H7 (cell line): ENCODE measurements at regions not wholly inside any gene's neighbourhood (a gene's known extent, or its start where the extent isn't known, plus 50 kb on each side); places are given as distances from the start of the nearest gene placed in this dataset.
A peak's percentile ranks its signal among the peaks of the same experiment; 100 is the strongest.

Experiments
- DNase-seq: peaks from one replicate; pipeline ENCODE4 v3.0.0; 2012
- H3K27me3 ChIP-seq: 2 replicates; pipeline ENCODE4 v1.6.0; 2011; ENCODE audit warnings: mild to moderate bottlenecking, low read length; ENCODE audit not compliant: control insufficient read depth, insufficient read depth
- H3K36me3 ChIP-seq: replicated peaks from 2 replicates; pipeline ENCODE4 v1.5.1; 2011; ENCODE audit warnings: low read length; ENCODE audit not compliant: control insufficient read depth, insufficient read depth
- H3K4me3 ChIP-seq: 2 replicates; pipeline ENCODE4 v1.5.1; 2011; ENCODE audit warnings: low read depth, mild to moderate bottlenecking, control low read depth, low read length, moderate library complexity; ENCODE audit not compliant: insufficient read depth

- Histone ChIP-seq H3K27me3 (no peaks in the 10 kb centered on the region), H3K36me3 (no peaks in the 10 kb centered on the region), H3K4me3 (no peak overlapping the region)
- DNase-seq, result no peak
These were observed 169.1 kb upstream of the AVPR1A start for GRCh38 chr12:63319936-63320633.

DNA sequence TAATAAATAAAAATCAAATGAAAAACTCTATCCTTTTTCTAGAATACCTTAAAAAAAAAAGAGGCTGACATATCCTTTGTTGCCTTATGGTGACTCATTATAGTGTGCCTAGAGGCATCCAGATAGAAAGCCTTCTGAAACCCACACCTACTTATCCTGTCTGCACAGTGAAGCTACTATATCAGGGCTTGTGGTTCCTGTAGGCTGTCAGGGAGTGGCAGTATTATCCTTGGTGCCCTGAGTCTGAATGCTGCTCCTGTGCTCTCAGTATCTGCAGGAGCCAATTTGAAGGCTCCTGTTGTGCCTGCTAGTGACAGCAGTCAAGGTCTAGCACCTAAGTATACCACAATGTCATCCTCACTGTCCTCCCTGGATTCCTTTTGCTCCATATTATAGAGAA is 168.4 kb upstream of the AVPR1A start:
- Histone ChIP-seq H3K27me3 (no peaks in the 10 kb centered on the region), H3K4me3 (no peak overlapping the region), H3K36me3 (no peaks in the 10 kb centered on the region)
- DNase-seq, result peak; percentile 20

GRCh38 chr12:63318933-63319332 is 167.9 kb upstream of the AVPR1A start:
- no peaks in the 10 kb centered on the region for H3K36me3 ChIP-seq
- DNase-seq, result no peak
- no peaks in the 10 kb centered on the region for H3K27me3 ChIP-seq
- no peak overlapping the region for H3K4me3 ChIP-seq

DNA sequence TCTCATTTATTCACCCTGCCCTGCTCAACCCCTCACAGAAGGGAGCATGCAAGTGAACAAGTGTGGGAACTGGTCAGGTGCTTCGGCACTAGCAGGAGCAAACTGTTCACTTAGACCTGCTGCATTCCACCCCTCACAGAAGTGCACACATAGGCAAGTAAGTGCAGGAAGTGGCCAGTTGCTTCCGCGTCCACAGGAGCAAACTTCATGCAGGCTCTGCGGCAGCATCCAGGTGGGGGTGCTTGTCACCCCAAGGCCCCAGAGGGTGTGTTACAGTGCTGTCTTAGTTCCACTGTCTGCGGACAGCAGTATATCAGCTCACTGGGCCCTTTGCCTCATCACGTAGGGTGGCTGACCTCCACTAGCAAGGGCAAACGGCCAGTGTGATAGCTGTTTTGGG is 167.3 kb upstream of the AVPR1A start:
- no peaks in the 10 kb centered on the region for H3K36me3 ChIP-seq
- no peak for DNase-seq
- H3K27me3 ChIP-seq, result no peaks in the 10 kb centered on the region
- H3K4me3 ChIP-seq, result no peak overlapping the region

DNA sequence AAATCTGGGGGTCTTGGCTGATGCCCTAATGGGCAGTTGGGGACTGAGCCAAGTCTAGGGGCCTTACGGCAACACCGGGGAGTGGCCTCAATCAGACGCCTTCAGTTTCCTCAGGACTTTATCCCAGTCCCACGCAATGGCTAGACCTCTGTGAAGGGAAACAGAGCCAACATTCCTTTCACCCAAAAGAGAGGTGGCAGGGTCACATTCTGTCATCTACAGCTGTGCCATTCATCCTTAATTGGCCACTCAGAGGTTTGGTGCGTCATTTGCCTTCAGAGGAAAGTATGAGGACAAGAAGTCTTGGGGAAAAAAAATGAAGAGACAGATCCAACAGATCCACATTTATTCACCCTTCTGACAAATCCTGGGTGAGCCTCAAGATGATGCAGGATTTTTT is 166.9 kb upstream of the AVPR1A start:
- Histone ChIP-seq H3K36me3 (no peaks in the 10 kb centered on the region), H3K4me3 (no peak overlapping the region), H3K27me3 (no peaks in the 10 kb centered on the region)
- no peak for DNase-seq

GRCh38 chr12:63317286-63317846 is 166.4 kb upstream of the AVPR1A start:
- H3K27me3 ChIP-seq, result no peaks in the 10 kb centered on the region
- no peak for DNase-seq
- H3K36me3 ChIP-seq, result no peaks in the 10 kb centered on the region

DNA sequence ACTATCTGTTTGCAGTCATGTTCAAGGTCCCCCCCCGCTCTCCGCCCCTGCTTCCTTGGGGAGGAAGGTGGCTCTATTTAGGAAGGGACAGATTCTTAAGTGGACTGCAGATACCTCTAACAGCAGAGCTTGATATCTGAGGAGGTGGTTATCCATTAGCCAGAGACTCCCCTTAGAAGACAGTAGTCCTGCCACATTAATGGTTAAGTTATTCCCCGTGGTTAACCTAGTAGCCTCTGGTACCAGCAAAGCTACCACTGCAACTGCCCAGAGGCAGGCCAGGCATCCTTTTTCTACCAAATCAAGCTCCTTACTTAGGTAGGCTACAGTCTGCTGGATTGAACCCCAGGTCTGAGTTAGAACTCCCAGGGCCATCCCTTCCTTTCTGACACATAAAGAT is 162.1 kb upstream of the AVPR1A start:
- Histone ChIP-seq H3K27me3 (no peaks in the 10 kb centered on the region), H3K4me3 (no peak overlapping the region), H3K36me3 (no peaks in the 10 kb centered on the region)
- DNase-seq, result no peak

More at GRCh38 chr12:63317286-63317846, 166.4 kb upstream of the AVPR1A start:
- H3K4me3 ChIP-seq, result no peak overlapping the region

DNA sequence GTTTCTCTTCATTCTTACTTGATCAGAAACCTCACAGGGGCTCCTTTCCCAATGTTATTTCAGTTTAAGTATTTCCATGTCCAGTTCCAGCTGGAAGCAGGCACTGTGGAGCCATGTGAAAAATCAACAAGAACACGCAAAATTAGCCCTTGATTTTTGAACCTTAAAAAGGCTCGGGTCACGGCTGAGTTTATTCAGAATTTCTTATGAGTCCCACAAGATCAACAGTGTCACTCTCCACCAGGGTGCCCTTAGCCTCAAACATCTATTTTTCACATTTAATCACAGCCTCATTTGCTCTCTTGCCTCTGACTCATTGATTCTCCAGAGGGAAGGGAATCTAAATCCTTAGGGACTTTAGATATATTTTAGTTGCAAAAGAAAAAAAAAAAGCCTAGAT is 157.7 kb upstream of the AVPR1A start:
- H3K36me3 ChIP-seq, result no peaks in the 10 kb centered on the region
- no peak overlapping the region for H3K4me3 ChIP-seq
- no peak for DNase-seq
- no peaks in the 10 kb centered on the region for H3K27me3 ChIP-seq

DNA sequence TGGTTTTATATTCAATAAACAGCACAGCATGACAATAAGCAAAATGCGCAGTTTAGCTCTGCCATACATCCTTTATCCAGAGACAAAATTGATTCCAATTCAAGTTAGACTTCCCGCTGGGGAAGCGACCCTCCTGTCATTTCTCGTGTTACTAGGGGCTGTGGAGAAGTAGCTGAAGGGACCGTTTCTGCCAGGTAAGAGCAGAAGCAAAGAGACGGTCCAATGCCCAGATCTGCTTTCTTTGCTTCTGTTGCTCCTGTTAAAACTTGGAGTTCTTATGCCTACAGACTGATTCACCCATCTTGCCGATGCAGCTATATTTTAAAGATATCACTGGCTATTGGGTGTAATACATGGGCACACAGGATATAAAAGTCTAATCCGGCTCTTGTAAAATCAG is 156.8 kb upstream of the AVPR1A start:
- Histone ChIP-seq H3K36me3 (no peaks in the 10 kb centered on the region), H3K27me3 (no peaks in the 10 kb centered on the region), H3K4me3 (no peak overlapping the region)
- no peak for DNase-seq

GRCh38 chr12:63305901-63306875 is 155.2 kb upstream of the AVPR1A start:
- Histone ChIP-seq H3K4me3 (no peak overlapping the region), H3K27me3 (no peaks in the 10 kb centered on the region)

DNA sequence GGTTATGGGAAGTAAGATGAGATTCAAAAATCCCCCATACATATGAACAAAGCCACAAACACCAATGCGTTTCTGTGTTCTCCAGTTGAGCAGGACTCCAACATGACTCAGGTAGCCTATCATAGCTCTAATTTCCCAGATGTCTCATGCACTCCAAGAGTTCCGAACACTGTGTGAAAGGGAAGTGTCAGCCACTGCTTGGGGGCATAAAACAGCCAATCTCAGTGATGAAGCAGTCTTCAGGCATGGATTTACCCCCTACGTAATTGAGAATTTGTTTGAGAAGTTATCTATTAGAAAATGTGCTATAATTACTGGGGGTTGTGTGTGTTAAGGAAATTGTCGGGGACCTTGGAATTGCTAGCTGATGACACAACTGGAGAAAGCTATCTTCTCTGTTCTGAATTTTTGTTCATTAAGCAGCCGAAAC is 153.9 kb upstream of the AVPR1A start:
- H3K4me3 ChIP-seq, result no peak overlapping the region
- no peak for DNase-seq
- no peaks in the 10 kb centered on the region for H3K36me3 ChIP-seq
- no peaks in the 10 kb centered on the region for H3K27me3 ChIP-seq

More at GRCh38 chr12:63305901-63306875, 155.2 kb upstream of the AVPR1A start:
- DNase-seq, result no peak
- H3K36me3 ChIP-seq, result no peaks in the 10 kb centered on the region

DNA sequence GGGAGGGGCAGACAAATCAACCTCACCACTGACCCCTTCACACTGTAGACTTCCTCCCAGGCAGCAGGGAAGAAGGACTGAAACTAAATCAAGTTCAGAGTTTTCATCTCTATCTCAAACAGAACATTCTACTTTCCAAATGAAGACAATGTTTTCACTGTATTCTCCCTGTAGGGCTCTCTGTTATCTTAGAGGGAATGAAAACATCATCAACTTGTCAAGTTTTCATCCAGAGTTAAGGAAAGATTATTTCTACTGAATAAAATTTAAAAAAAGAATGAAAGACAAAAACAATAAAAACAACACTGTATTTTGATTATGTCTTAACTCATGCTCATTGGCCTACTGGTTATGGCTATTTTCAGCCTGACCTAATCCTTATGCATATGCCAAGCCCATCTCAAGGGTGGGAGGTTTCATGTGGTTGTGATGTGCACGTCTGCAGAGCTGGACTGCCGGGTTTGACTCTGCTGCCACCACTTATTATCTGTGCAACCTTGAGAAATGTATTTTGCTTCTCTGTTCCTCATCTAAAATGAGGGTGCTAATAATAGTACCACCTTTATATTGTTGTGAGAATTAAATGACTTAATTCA is 152.0 kb upstream of the AVPR1A start:
- no peak overlapping the region for H3K4me3 ChIP-seq
- DNase-seq, result no peak

GRCh38 chr12:63302269-63302940 is 151.4 kb upstream of the AVPR1A start:
- Histone ChIP-seq H3K27me3 (no peaks in the 10 kb centered on the region), H3K4me3 (no peak overlapping the region), H3K36me3 (no peaks in the 10 kb centered on the region)
- no peak for DNase-seq

More for the DNA sequence above, 152.0 kb upstream of the AVPR1A start:
- no peaks in the 10 kb centered on the region for H3K36me3 ChIP-seq
- H3K27me3 ChIP-seq, result no peaks in the 10 kb centered on the region

- no peak for DNase-seq
- no peak overlapping the region for H3K4me3 ChIP-seq
- H3K36me3 ChIP-seq, result no peaks in the 10 kb centered on the region
- H3K27me3 ChIP-seq, result no peaks in the 10 kb centered on the region
These were observed 150.3 kb upstream of the AVPR1A start for GRCh38 chr12:63301311-63301710.
